ENCODE measurements at regions not wholly inside any gene's neighbourhood (a gene's known extent, or its start where the extent isn't known, plus 50 kb on each side); places are given as distances from the start of the nearest gene placed in this dataset.
"Not testable (repeated sequence)": the region's sequence is repeated elsewhere in the genome, so short reads cannot be mapped to it uniquely, and the experiment has no call there.

DNA sequence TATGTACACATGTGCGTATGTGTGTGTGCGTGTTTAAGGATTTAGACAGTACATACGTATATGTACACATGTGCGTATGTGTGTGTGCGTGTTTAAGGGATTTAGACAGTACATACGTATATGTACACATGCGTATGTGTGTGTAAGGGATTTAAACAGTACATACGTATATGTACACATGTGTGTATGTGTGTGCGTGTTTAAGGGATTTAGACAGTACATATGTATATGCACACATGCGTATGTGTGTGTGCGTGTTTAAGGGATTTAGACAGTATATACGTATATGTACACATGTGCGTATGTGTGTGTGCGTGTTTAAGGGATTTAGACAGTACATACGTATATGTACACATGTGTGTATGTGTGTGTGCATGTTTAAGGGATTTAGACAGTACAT is 102.1 kb upstream of the ALKAL2 start:
- TF ChIP-seq, protein P1, sequence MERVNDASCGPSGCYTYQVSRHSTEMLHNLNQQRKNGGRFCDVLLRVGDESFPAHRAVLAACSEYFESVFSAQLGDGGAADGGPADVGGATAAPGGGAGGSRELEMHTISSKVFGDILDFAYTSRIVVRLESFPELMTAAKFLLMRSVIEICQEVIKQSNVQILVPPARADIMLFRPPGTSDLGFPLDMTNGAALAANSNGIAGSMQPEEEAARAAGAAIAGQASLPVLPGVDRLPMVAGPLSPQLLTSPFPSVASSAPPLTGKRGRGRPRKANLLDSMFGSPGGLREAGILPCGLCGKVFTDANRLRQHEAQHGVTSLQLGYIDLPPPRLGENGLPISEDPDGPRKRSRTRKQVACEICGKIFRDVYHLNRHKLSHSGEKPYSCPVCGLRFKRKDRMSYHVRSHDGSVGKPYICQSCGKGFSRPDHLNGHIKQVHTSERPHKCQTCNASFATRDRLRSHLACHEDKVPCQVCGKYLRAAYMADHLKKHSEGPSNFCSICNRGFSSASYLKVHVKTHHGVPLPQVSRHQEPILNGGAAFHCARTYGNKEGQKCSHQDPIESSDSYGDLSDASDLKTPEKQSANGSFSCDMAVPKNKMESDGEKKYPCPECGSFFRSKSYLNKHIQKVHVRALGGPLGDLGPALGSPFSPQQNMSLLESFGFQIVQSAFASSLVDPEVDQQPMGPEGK (CRISPR knock-in tag; IDR thresholded peaks at IDR 0.05; ENCODE audit: borderline replicate concordance), result not testable (repeated sequence)
- TF ChIP-seq ZFP3 (CRISPR knock-in tag; IDR thresholded peaks at IDR 0.05); SNAI2 (CRISPR knock-in tag; IDR thresholded peaks at IDR 0.05); RARB (CRISPR knock-in tag; IDR thresholded peaks at IDR 0.05); ESRRG (CRISPR knock-in tag; IDR thresholded peaks at IDR 0.05); ZNF8 (CRISPR knock-in tag; IDR thresholded peaks at IDR 0.05); GLIS3 (CRISPR knock-in tag; IDR thresholded peaks at IDR 0.05); OSR1 (CRISPR knock-in tag; IDR thresholded peaks at IDR 0.05); ZC3H10 (CRISPR knock-in tag; IDR thresholded peaks at IDR 0.05); TOX (CRISPR knock-in tag; IDR thresholded peaks at IDR 0.05; ENCODE audit: borderline replicate concordance): not testable (repeated sequence)
- TF ChIP-seq, protein P2, sequence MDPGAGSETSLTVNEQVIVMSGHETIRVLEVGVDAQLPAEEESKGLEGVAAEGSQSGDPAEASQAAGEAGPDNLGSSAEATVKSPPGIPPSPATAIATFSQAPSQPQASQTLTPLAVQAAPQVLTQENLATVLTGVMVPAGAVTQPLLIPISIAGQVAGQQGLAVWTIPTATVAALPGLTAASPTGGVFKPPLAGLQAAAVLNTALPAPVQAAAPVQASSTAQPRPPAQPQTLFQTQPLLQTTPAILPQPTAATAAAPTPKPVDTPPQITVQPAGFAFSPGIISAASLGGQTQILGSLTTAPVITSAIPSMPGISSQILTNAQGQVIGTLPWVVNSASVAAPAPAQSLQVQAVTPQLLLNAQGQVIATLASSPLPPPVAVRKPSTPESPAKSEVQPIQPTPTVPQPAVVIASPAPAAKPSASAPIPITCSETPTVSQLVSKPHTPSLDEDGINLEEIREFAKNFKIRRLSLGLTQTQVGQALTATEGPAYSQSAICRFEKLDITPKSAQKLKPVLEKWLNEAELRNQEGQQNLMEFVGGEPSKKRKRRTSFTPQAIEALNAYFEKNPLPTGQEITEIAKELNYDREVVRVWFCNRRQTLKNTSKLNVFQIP (CRISPR knock-in tag; IDR thresholded peaks at IDR 0.05; ENCODE audit: borderline replicate concordance, low read depth), result not testable (repeated sequence)
